HEK293 (cell line): ENCODE measurements at regions not wholly inside any gene's neighbourhood (a gene's known extent, or its start where the extent isn't known, plus 50 kb on each side); places are given as distances from the start of the nearest gene placed in this dataset.

Experiments
- CTCF ChIA-PET: fragments of 350-600 bp; formaldehyde crosslinking; extraction: SDS; loops from one replicate; lab custom pipeline; 2021; ENCODE audit warnings: antibody characterized with exemption; lab: Yijun Ruan, JAX
- POLR2A ChIA-PET: fragments of 300-600 bp; formaldehyde crosslinking; extraction: SDS; loops from one replicate; lab custom pipeline; 2020; ENCODE audit warnings: antibody characterized with exemption, inconsistent platforms; lab: Yijun Ruan, JAX
- H3K27ac ChIP-seq: fragments of 200-500 bp; sonication (Bioruptor generic); 2 replicates; pipeline ENCODE4 v1.5.1; 2014; ENCODE audit warnings: low read depth, low read length, control low read depth, inconsistent platforms; ENCODE audit errors: extremely low read depth
- H3K36me3 ChIP-seq, 2 experiments: fragments of 200-500 bp in 1 of 2; sonication (Bioruptor generic) in 1 of 2; 1 replicate in 1 of 2; 2 replicates in 1 of 2; pipeline ENCODE4 v1.5.1; 2014 to 2017; ENCODE audit warnings: inconsistent platforms in 2 of 2, low read length in 2 of 2; ENCODE audit not compliant: control insufficient read depth in 2 of 2, insufficient read depth in 1 of 2
- H3K4me1 ChIP-seq: fragments of 200-500 bp; sonication (Bioruptor generic); 2 replicates; pipeline ENCODE4 v1.5.1; 2014; ENCODE audit warnings: mild to moderate bottlenecking, low read length, inconsistent platforms; ENCODE audit not compliant: control insufficient read depth, insufficient read depth
- H3K4me3 ChIP-seq: 2 replicates; pipeline ENCODE4 v1.5.1; 2011; ENCODE audit warnings: low read depth, mild to moderate bottlenecking, control low read depth, low read length, moderate library complexity
- H3K9me3 ChIP-seq: fragments of 200-500 bp; sonication (Bioruptor generic); 2 replicates; pipeline ENCODE4 v1.5.1; 2014; ENCODE audit warnings: low read depth, low read length, inconsistent platforms; ENCODE audit not compliant: control insufficient read depth, insufficient read depth
- BCL11A ChIP-seq: fragments of 450-650 bp; formaldehyde crosslinking; IDR thresholded peaks from 2 replicates; pipeline ENCODE4 v1.5.1; 2016; ENCODE audit warnings: low read depth, missing biosample characterization, missing genetic modification characterization
- GFI1B ChIP-seq: fragments of 450-650 bp; formaldehyde crosslinking; IDR thresholded peaks from 2 replicates; pipeline ENCODE4 v1.5.1; 2016; ENCODE audit warnings: missing biosample characterization, missing genetic modification characterization
- TCF7L2 ChIP-seq: IDR thresholded peaks from 2 replicates; pipeline ENCODE4 v1.6.1; 2011; ENCODE audit warnings: low read depth, mild to moderate bottlenecking, inconsistent platforms, low read length, moderate library complexity, borderline replicate concordance
- ZFHX2 ChIP-seq: fragments of 450-650 bp; formaldehyde crosslinking; conservative IDR thresholded peaks from 2 replicates; pipeline ENCODE4 v1.5.1; 2016; ENCODE audit warnings: missing biosample characterization, missing genetic modification characterization
- ZFP37 ChIP-seq: fragments of 450-650 bp; formaldehyde crosslinking; IDR thresholded peaks from 2 replicates; pipeline ENCODE4 v1.5.1; 2016; ENCODE audit warnings: missing biosample characterization, missing genetic modification characterization
- ZNF121 ChIP-seq: fragments of 450-650 bp; formaldehyde crosslinking; IDR thresholded peaks from 2 replicates; pipeline ENCODE4 v1.5.1; 2016; ENCODE audit warnings: missing biosample characterization, missing genetic modification characterization
- ZNF175 ChIP-seq: fragments of 450-650 bp; formaldehyde crosslinking; IDR thresholded peaks from 2 replicates; pipeline ENCODE4 v1.5.1; 2016; ENCODE audit warnings: missing biosample characterization, missing genetic modification characterization
- ZNF311 ChIP-seq: fragments of 450-650 bp; formaldehyde crosslinking; IDR thresholded peaks from 2 replicates; pipeline ENCODE4 v1.5.1; 2017; ENCODE audit warnings: missing biosample characterization, missing genetic modification characterization, borderline replicate concordance
- ZNF324 ChIP-seq: fragments of 450-650 bp; formaldehyde crosslinking; IDR thresholded peaks from 2 replicates; pipeline ENCODE4 v1.5.1; 2016; ENCODE audit warnings: missing biosample characterization, missing genetic modification characterization
- ZNF555 ChIP-seq: fragments of 450-650 bp; formaldehyde crosslinking; conservative IDR thresholded peaks from 2 replicates; pipeline ENCODE4 v1.5.1; 2017; ENCODE audit warnings: missing biosample characterization, mild to moderate bottlenecking, missing genetic modification characterization, inconsistent platforms
- TF ChIP-seq, protein P1 (sequence below): sonication (generic); formaldehyde crosslinking; IDR thresholded peaks from 2 replicates; pipeline ENCODE4 v1.8.1; 2022; ENCODE audit warnings: mild to moderate bottlenecking, moderate library complexity, missing genetic modification reagents
- TF ChIP-seq, protein P2 (sequence below): fragments of 450-650 bp; formaldehyde crosslinking; IDR thresholded peaks from 2 replicates; pipeline ENCODE4 v1.5.1; 2016; ENCODE audit warnings: missing biosample characterization, missing genetic modification characterization, borderline replicate concordance
- TF ChIP-seq, protein P3 (sequence below): fragments of 450-650 bp; formaldehyde crosslinking; IDR thresholded peaks from 2 replicates; pipeline ENCODE4 v1.5.1; 2017; ENCODE audit warnings: missing biosample characterization, missing genetic modification characterization
- TF ChIP-seq, protein P4 (sequence below): fragments of 450-650 bp; formaldehyde crosslinking; IDR thresholded peaks from 2 replicates; pipeline ENCODE4 v1.5.1; 2016; ENCODE audit warnings: missing biosample characterization, missing genetic modification characterization, low read depth
- TF ChIP-seq, protein P5 (sequence below): fragments of 450-650 bp; formaldehyde crosslinking; IDR thresholded peaks from 2 replicates; pipeline ENCODE4 v1.5.1; 2017; ENCODE audit warnings: missing biosample characterization, missing genetic modification characterization
- TF ChIP-seq, protein P6 (sequence below): fragments of 450-650 bp; formaldehyde crosslinking; IDR thresholded peaks from 2 replicates; pipeline ENCODE4 v1.5.0; 2017; ENCODE audit warnings: missing biosample characterization, missing genetic modification characterization, borderline replicate concordance
- TF ChIP-seq, protein P7 (sequence below): fragments of 450-650 bp; formaldehyde crosslinking; IDR thresholded peaks from 2 replicates; pipeline ENCODE4 v1.5.1; 2016; ENCODE audit warnings: missing biosample characterization, missing genetic modification characterization
- TF ChIP-seq, protein P8 (sequence below): fragments of 450-650 bp; formaldehyde crosslinking; IDR thresholded peaks from 2 replicates; pipeline ENCODE4 v1.5.1; 2016; ENCODE audit warnings: missing biosample characterization, missing genetic modification characterization

DNA sequence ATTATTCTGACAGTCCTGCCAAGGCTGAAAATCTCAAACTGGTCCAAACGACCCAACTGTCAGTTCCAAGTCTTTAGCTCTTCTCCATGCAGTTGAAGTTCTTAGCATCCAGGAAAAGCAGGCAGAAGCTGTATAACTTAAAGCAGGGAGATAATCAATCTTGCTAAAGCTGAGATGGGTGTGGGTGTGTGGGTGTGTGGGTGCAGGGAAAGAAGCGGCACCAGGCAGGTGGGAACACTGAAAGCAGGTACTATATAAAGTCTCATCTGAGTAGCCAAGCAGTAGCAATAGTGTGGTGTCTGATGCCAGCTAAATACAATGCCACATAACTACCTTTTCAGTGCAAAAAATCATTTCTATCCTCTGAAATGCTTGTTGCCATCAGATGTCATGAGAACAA, 69.7 kb upstream of the EGFL6 start:
- ChIA-PET CTCF (interaction anchor here (0.5 to 2.2 kb wide), 2 partner anchors 146 to 535 kb away, joined by 4 to 10 read pairs; no protein-coding TSS in a partner anchor), POLR2A (no interaction called here)
- Histone ChIP-seq H3K27ac (no peak overlapping the region), H3K9me3 (no peaks in the 10 kb centered on the region), H3K36me3 (no peaks in the 10 kb centered on the region), H3K4me1 (peaks cover 3% of the 10 kb centered on the region; the same call in 1 of the 2 replicates), H3K4me3 (no peak overlapping the region)
- TF ChIP-seq ZFHX2 = no peak
- no peak for TF ChIP-seq ZNF555
- TF ChIP-seq, protein P1, sequence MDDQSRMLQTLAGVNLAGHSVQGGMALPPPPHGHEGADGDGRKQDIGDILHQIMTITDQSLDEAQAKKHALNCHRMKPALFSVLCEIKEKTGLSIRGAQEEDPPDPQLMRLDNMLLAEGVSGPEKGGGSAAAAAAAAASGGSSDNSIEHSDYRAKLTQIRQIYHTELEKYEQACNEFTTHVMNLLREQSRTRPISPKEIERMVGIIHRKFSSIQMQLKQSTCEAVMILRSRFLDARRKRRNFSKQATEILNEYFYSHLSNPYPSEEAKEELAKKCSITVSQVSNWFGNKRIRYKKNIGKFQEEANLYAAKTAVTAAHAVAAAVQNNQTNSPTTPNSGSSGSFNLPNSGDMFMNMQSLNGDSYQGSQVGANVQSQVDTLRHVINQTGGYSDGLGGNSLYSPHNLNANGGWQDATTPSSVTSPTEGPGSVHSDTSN (CRISPR knock-in tag) = no peak
- TF ChIP-seq, protein P2, sequence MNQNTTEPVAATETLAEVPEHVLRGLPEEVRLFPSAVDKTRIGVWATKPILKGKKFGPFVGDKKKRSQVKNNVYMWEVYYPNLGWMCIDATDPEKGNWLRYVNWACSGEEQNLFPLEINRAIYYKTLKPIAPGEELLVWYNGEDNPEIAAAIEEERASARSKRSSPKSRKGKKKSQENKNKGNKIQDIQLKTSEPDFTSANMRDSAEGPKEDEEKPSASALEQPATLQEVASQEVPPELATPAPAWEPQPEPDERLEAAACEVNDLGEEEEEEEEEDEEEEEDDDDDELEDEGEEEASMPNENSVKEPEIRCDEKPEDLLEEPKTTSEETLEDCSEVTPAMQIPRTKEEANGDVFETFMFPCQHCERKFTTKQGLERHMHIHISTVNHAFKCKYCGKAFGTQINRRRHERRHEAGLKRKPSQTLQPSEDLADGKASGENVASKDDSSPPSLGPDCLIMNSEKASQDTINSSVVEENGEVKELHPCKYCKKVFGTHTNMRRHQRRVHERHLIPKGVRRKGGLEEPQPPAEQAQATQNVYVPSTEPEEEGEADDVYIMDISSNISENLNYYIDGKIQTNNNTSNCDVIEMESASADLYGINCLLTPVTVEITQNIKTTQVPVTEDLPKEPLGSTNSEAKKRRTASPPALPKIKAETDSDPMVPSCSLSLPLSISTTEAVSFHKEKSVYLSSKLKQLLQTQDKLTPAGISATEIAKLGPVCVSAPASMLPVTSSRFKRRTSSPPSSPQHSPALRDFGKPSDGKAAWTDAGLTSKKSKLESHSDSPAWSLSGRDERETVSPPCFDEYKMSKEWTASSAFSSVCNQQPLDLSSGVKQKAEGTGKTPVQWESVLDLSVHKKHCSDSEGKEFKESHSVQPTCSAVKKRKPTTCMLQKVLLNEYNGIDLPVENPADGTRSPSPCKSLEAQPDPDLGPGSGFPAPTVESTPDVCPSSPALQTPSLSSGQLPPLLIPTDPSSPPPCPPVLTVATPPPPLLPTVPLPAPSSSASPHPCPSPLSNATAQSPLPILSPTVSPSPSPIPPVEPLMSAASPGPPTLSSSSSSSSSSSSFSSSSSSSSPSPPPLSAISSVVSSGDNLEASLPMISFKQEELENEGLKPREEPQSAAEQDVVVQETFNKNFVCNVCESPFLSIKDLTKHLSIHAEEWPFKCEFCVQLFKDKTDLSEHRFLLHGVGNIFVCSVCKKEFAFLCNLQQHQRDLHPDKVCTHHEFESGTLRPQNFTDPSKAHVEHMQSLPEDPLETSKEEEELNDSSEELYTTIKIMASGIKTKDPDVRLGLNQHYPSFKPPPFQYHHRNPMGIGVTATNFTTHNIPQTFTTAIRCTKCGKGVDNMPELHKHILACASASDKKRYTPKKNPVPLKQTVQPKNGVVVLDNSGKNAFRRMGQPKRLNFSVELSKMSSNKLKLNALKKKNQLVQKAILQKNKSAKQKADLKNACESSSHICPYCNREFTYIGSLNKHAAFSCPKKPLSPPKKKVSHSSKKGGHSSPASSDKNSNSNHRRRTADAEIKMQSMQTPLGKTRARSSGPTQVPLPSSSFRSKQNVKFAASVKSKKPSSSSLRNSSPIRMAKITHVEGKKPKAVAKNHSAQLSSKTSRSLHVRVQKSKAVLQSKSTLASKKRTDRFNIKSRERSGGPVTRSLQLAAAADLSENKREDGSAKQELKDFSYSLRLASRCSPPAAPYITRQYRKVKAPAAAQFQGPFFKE (tag by site-specific recombination) = no peak
- no peak for TF ChIP-seq GFI1B (tag by site-specific recombination)
- TF ChIP-seq, protein P3, sequence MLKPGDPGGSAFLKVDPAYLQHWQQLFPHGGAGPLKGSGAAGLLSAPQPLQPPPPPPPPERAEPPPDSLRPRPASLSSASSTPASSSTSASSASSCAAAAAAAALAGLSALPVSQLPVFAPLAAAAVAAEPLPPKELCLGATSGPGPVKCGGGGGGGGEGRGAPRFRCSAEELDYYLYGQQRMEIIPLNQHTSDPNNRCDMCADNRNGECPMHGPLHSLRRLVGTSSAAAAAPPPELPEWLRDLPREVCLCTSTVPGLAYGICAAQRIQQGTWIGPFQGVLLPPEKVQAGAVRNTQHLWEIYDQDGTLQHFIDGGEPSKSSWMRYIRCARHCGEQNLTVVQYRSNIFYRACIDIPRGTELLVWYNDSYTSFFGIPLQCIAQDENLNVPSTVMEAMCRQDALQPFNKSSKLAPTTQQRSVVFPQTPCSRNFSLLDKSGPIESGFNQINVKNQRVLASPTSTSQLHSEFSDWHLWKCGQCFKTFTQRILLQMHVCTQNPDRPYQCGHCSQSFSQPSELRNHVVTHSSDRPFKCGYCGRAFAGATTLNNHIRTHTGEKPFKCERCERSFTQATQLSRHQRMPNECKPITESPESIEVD = no peak
- TF ChIP-seq BCL11A = no peak
- no peak for TF ChIP-seq ZNF324

DNA sequence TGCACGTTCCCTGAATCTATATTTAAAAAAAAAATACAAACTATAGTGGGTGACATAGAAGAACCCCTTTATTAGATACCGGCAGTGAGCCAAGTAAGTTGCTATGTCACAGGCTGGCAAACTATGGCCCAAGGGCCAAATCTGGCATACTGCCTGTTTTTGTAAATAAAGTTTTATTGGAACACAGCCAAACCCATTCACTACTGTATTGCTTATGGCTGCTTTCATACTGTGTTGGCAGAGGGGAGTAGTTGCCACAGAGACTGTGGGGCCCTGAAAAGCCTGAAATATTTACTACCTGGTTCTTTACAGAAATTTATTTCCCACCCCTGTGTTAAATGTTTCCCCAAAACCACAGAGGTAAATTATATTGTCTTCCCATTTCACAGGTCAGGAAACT, 71.2 kb upstream of the EGFL6 start:
- POLR2A ChIA-PET = no interaction called here
- Histone ChIP-seq H3K36me3 (no peaks in the 10 kb centered on the region), H3K4me3 (no peak overlapping the region), H3K4me1 (peaks cover 3% of the 10 kb centered on the region; the same call in 1 of the 2 replicates), H3K27ac (no peak overlapping the region), H3K9me3 (no peaks in the 10 kb centered on the region)
- CTCF ChIA-PET = interaction anchor here (1.2 to 1.4 kb wide), 2 partner anchors 9 to 10 kb away, joined by 4 to 6 read pairs; no protein-coding TSS in a partner anchor
- TF ChIP-seq, protein P4, sequence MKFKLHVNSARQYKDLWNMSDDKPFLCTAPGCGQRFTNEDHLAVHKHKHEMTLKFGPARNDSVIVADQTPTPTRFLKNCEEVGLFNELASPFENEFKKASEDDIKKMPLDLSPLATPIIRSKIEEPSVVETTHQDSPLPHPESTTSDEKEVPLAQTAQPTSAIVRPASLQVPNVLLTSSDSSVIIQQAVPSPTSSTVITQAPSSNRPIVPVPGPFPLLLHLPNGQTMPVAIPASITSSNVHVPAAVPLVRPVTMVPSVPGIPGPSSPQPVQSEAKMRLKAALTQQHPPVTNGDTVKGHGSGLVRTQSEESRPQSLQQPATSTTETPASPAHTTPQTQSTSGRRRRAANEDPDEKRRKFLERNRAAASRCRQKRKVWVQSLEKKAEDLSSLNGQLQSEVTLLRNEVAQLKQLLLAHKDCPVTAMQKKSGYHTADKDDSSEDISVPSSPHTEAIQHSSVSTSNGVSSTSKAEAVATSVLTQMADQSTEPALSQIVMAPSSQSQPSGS (tag by site-specific recombination) = no peak
- TF ChIP-seq, protein P5, sequence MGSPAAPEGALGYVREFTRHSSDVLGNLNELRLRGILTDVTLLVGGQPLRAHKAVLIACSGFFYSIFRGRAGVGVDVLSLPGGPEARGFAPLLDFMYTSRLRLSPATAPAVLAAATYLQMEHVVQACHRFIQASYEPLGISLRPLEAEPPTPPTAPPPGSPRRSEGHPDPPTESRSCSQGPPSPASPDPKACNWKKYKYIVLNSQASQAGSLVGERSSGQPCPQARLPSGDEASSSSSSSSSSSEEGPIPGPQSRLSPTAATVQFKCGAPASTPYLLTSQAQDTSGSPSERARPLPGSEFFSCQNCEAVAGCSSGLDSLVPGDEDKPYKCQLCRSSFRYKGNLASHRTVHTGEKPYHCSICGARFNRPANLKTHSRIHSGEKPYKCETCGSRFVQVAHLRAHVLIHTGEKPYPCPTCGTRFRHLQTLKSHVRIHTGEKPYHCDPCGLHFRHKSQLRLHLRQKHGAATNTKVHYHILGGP = no peak
- TF ChIP-seq, protein P6, sequence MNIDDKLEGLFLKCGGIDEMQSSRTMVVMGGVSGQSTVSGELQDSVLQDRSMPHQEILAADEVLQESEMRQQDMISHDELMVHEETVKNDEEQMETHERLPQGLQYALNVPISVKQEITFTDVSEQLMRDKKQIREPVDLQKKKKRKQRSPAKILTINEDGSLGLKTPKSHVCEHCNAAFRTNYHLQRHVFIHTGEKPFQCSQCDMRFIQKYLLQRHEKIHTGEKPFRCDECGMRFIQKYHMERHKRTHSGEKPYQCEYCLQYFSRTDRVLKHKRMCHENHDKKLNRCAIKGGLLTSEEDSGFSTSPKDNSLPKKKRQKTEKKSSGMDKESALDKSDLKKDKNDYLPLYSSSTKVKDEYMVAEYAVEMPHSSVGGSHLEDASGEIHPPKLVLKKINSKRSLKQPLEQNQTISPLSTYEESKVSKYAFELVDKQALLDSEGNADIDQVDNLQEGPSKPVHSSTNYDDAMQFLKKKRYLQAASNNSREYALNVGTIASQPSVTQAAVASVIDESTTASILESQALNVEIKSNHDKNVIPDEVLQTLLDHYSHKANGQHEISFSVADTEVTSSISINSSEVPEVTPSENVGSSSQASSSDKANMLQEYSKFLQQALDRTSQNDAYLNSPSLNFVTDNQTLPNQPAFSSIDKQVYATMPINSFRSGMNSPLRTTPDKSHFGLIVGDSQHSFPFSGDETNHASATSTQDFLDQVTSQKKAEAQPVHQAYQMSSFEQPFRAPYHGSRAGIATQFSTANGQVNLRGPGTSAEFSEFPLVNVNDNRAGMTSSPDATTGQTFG (tag by site-specific recombination) = no peak
- TF ChIP-seq ZNF175 (tag by site-specific recombination) (no peak), TCF7L2 (no peak), ZNF121 (tag by site-specific recombination) (no peak), ZNF311 (tag by site-specific recombination) (no peak), ZFP37 (tag by site-specific recombination) (no peak)
- TF ChIP-seq, protein P7, sequence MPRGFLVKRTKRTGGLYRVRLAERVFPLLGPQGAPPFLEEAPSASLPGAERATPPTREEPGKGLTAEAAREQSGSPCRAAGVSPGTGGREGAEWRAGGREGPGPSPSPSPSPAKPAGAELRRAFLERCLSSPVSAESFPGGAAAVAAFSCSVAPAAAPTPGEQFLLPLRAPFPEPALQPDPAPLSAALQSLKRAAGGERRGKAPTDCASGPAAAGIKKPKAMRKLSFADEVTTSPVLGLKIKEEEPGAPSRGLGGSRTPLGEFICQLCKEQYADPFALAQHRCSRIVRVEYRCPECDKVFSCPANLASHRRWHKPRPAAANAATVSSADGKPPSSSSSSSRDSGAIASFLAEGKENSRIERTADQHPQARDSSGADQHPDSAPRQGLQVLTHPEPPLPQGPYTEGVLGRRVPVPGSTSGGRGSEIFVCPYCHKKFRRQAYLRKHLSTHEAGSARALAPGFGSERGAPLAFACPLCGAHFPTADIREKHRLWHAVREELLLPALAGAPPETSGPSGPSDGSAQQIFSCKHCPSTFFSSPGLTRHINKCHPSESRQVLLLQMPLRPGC (tag by site-specific recombination) = no peak
- TF ChIP-seq, protein P8, sequence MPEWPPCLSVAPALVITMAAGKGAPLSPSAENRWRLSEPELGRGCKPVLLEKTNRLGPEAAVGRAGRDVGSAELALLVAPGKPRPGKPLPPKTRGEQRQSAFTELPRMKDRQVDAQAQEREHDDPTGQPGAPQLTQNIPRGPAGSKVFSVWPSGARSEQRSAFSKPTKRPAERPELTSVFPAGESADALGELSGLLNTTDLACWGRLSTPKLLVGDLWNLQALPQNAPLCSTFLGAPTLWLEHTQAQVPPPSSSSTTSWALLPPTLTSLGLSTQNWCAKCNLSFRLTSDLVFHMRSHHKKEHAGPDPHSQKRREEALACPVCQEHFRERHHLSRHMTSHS (tag by site-specific recombination) = no peak
